WTC11 (cell line): ENCODE measurements at regions not wholly inside any gene's neighbourhood (a gene's known extent, or its start where the extent isn't known, plus 50 kb on each side); places are given as distances from the start of the nearest gene placed in this dataset.
"Not testable (repeated sequence)": the region's sequence is repeated elsewhere in the genome, so short reads cannot be mapped to it uniquely, and the experiment has no call there.

Experiments used
- ATAC-seq: fragments of 200-7000 bp; cut with Tn5 transposase; 2 replicates; pipeline ENCODE4 v1.10.0; 2021; ENCODE audit warnings: mild to moderate bottlenecking, moderate library complexity
- CTCF ChIA-PET: fragments of 300-600 bp; sonication (Branson Sonifier 250); formaldehyde crosslinking; loops from one replicate; lab custom pipeline; 2021; ENCODE audit warnings: antibody characterized with exemption; lab: Charles Lee
- POLR2A ChIA-PET: fragments of 350-600 bp; sonication (Branson Sonifier 250); formaldehyde crosslinking; loops from one replicate; lab custom pipeline; 2021; ENCODE audit warnings: antibody characterized with exemption; lab: Charles Lee
- DNase-seq: peaks from one replicate; pipeline ENCODE4 v3.0.0; 2021; ENCODE audit warnings: low spot score
- H3K27ac Mint-ChIP-seq: 2 replicates; pipeline ENCODE4 v1.8.0; 2021; ENCODE audit warnings: mixed read lengths
- H3K27me3 Mint-ChIP-seq: 2 replicates; pipeline ENCODE4 v1.8.0; 2021; ENCODE audit warnings: low read depth, mild to moderate bottlenecking, moderate library complexity, mixed read lengths
- H3K36me3 Mint-ChIP-seq: 2 replicates; pipeline ENCODE4 v1.8.0; 2021; ENCODE audit warnings: mixed read lengths
- H3K4me1 Mint-ChIP-seq: 2 replicates; pipeline ENCODE4 v1.8.0; 2022; ENCODE audit warnings: mixed read lengths
- H3K4me3 Mint-ChIP-seq: 2 replicates; pipeline ENCODE4 v1.8.0; 2021; ENCODE audit warnings: mild to moderate bottlenecking, moderate library complexity, mixed read lengths
- H3K9me3 Mint-ChIP-seq: 2 replicates; pipeline ENCODE4 v1.8.0; 2021; ENCODE audit warnings: mixed read lengths
- CREM ChIP-seq: sonication (generic); formaldehyde crosslinking; IDR thresholded peaks from 2 replicates; pipeline ENCODE4 v1.8.1; 2022; ENCODE audit warnings: mild to moderate bottlenecking, missing genetic modification reagents, moderate library complexity
- FOXP1 ChIP-seq: sonication (generic); formaldehyde crosslinking; IDR thresholded peaks from 2 replicates; pipeline ENCODE4 v1.8.0; 2022; ENCODE audit warnings: missing genetic modification reagents, mild to moderate bottlenecking, moderate library complexity, borderline replicate concordance
- GABPB1 ChIP-seq: sonication (generic); formaldehyde crosslinking; IDR thresholded peaks from 2 replicates; pipeline ENCODE4 v1.8.1; 2023; ENCODE audit warnings: mild to moderate bottlenecking, missing genetic modification reagents
- JUN ChIP-seq: sonication (generic); formaldehyde crosslinking; IDR thresholded peaks from 2 replicates; pipeline ENCODE4 v1.8.0; 2023; ENCODE audit warnings: mild to moderate bottlenecking, missing genetic modification reagents
- MYBL2 ChIP-seq: sonication (generic); formaldehyde crosslinking; IDR thresholded peaks from 2 replicates; pipeline ENCODE4 v1.8.1; 2023; ENCODE audit warnings: mild to moderate bottlenecking, moderate library complexity, missing genetic modification reagents
- RORB ChIP-seq: fragments of 250-450 bp; sonication (Bioruptor Pico); IDR thresholded peaks from 2 replicates; pipeline ENCODE4 v1.9.0; 2021; ENCODE audit warnings: mild to moderate bottlenecking
- SMAD4 ChIP-seq: sonication (generic); formaldehyde crosslinking; IDR thresholded peaks from 2 replicates; pipeline ENCODE4 v1.8.0; 2022; ENCODE audit warnings: mild to moderate bottlenecking, missing genetic modification reagents
- TEAD4 ChIP-seq: sonication (generic); formaldehyde crosslinking; IDR thresholded peaks from 2 replicates; pipeline ENCODE4 v1.8.0; 2022; ENCODE audit warnings: mild to moderate bottlenecking, missing genetic modification reagents
- TP53 ChIP-seq: sonication (generic); formaldehyde crosslinking; IDR thresholded peaks from 2 replicates; pipeline ENCODE4 v1.8.1; 2023; ENCODE audit warnings: mild to moderate bottlenecking, missing genetic modification reagents
- ZNF121 ChIP-seq: sonication (generic); formaldehyde crosslinking; IDR thresholded peaks from 2 replicates; pipeline ENCODE4 v1.8.0; 2023; ENCODE audit warnings: missing genetic modification reagents
- ZNF138 ChIP-seq: sonication (generic); formaldehyde crosslinking; conservative IDR thresholded peaks from 2 replicates; pipeline ENCODE4 v1.8.1; 2022; ENCODE audit warnings: mild to moderate bottlenecking, moderate library complexity, missing genetic modification reagents
- ZNF219 ChIP-seq: sonication (generic); formaldehyde crosslinking; IDR thresholded peaks from 2 replicates; pipeline ENCODE4 v1.8.0; 2023; ENCODE audit warnings: missing genetic modification reagents, mild to moderate bottlenecking, borderline replicate concordance
- ZNF263 ChIP-seq: sonication (generic); formaldehyde crosslinking; IDR thresholded peaks from 2 replicates; pipeline ENCODE4 v1.8.1; 2022; ENCODE audit warnings: low read depth, mild to moderate bottlenecking, moderate library complexity, missing genetic modification reagents
- ZNF317 ChIP-seq: sonication (generic); formaldehyde crosslinking; IDR thresholded peaks from 2 replicates; pipeline ENCODE4 v1.8.1; 2023; ENCODE audit warnings: low read depth, mild to moderate bottlenecking, moderate library complexity, missing genetic modification reagents, borderline replicate concordance
- ZNF416 ChIP-seq: fragments of 250-450 bp; sonication (Bioruptor Pico); IDR thresholded peaks from 2 replicates; pipeline ENCODE4 v1.9.0; 2021; ENCODE audit warnings: mild to moderate bottlenecking, inconsistent platforms
- ZNF671 ChIP-seq: fragments of 250-450 bp; sonication (Bioruptor Pico); IDR thresholded peaks from 2 replicates; pipeline ENCODE4 v1.8.0; 2021; ENCODE audit warnings: mild to moderate bottlenecking
- TF ChIP-seq, protein P1 (sequence below): sonication (generic); formaldehyde crosslinking; IDR thresholded peaks from 2 replicates; pipeline ENCODE4 v1.8.1; 2022; ENCODE audit warnings: low read depth, missing genetic modification reagents, borderline replicate concordance
- TF ChIP-seq, protein P2 (sequence below): sonication (generic); formaldehyde crosslinking; IDR thresholded peaks from 2 replicates; pipeline ENCODE4 v1.8.0; 2022; ENCODE audit warnings: mild to moderate bottlenecking, missing genetic modification reagents
- TF ChIP-seq, protein P3 (sequence below): sonication (generic); formaldehyde crosslinking; IDR thresholded peaks from 2 replicates; pipeline ENCODE4 v1.8.1; 2023; ENCODE audit warnings: mild to moderate bottlenecking, missing genetic modification reagents, moderate library complexity
- TF ChIP-seq, protein P4 (sequence below): fragments of 250-450 bp; sonication (Bioruptor Pico); IDR thresholded peaks from 2 replicates; pipeline ENCODE4 v1.9.0; 2021; ENCODE audit warnings: mild to moderate bottlenecking
- TF ChIP-seq, protein P5 (sequence below): sonication (generic); formaldehyde crosslinking; IDR thresholded peaks from 2 replicates; pipeline ENCODE4 v1.8.1; 2022; ENCODE audit warnings: mild to moderate bottlenecking, missing genetic modification reagents, moderate library complexity, borderline replicate concordance
- TF ChIP-seq, protein P6 (sequence below): fragments of 250-450 bp; sonication (Bioruptor Pico); IDR thresholded peaks from 2 replicates; pipeline ENCODE4 v2.1.2; 2022; ENCODE audit warnings: mild to moderate bottlenecking, moderate library complexity
- TF ChIP-seq, protein P7 (sequence below): sonication (generic); formaldehyde crosslinking; IDR thresholded peaks from 2 replicates; pipeline ENCODE4 v1.8.1; 2023; ENCODE audit warnings: mild to moderate bottlenecking, missing genetic modification reagents, borderline replicate concordance

DNA sequence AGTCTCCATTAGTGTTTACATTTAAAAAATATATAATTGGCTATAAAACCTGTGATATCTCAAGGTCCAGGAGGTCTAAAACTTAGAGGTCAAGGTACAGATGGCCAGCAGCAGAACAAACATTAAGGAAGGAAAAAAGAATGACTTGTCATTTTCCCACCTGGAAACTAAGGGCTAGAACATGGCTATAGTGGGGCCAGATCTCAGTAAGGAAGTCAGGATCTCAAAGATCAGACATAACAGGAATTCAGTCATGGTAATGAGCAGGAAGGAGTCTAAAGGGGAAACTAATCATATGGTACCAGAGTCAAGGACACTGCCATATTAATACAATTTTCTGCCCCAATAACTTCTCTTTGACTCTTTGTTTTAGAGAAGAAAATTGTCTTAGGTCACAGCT lies 1018.8 kb downstream of the PLA2G4A start (continued):
- TF ChIP-seq, protein P1, sequence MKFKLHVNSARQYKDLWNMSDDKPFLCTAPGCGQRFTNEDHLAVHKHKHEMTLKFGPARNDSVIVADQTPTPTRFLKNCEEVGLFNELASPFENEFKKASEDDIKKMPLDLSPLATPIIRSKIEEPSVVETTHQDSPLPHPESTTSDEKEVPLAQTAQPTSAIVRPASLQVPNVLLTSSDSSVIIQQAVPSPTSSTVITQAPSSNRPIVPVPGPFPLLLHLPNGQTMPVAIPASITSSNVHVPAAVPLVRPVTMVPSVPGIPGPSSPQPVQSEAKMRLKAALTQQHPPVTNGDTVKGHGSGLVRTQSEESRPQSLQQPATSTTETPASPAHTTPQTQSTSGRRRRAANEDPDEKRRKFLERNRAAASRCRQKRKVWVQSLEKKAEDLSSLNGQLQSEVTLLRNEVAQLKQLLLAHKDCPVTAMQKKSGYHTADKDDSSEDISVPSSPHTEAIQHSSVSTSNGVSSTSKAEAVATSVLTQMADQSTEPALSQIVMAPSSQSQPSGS = no peak
- TF ChIP-seq MYBL2 (CRISPR knock-in tag) (no peak), SMAD4 (CRISPR knock-in tag) (no peak), RORB (CRISPR knock-in tag) (no peak), ZNF263 (CRISPR knock-in tag) (no peak), TP53 (no peak)
- TF ChIP-seq, protein P2, sequence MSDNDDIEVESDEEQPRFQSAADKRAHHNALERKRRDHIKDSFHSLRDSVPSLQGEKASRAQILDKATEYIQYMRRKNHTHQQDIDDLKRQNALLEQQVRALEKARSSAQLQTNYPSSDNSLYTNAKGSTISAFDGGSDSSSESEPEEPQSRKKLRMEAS = no peak

DNA sequence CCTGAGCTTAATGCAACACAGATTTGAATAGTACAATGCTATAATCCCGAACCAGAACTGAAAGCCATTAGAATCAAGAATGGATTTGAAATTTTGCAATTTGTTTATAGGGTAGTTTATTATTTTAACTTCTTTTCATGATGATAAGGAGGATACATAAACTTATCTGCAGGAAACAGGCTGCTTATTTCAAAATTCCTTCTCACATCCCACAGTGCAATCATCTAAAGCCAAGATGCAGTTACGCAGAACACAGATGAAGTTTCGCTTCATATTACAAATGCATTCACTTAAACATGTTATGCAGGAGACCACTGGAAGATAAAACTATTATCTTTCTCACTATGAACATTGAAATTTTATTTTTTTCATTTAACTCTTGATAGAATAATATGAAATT lies 1019.6 kb downstream of the PLA2G4A start:
- H3K4me1 Mint-ChIP-seq = no peaks in the 10 kb centered on the region
- H3K4me3 Mint-ChIP-seq = no peak overlapping the region
- CTCF ChIA-PET = no interaction called here
- ATAC-seq (no peak), DNase-seq (no peak)
- no peak overlapping the region for H3K27ac Mint-ChIP-seq
- no peaks in the 10 kb centered on the region for H3K27me3 Mint-ChIP-seq
- peaks cover 9% of the 10 kb centered on the region for H3K36me3 Mint-ChIP-seq
- peaks cover 32% of the 10 kb centered on the region for H3K9me3 Mint-ChIP-seq
- TF ChIP-seq, protein P3, sequence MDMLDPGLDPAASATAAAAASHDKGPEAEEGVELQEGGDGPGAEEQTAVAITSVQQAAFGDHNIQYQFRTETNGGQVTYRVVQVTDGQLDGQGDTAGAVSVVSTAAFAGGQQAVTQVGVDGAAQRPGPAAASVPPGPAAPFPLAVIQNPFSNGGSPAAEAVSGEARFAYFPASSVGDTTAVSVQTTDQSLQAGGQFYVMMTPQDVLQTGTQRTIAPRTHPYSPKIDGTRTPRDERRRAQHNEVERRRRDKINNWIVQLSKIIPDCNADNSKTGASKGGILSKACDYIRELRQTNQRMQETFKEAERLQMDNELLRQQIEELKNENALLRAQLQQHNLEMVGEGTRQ = no peak
- no peak for TF ChIP-seq JUN (CRISPR knock-in tag)
- TF ChIP-seq ZNF138 (CRISPR knock-in tag) = no peak
- POLR2A ChIA-PET = no interaction called here

DNA sequence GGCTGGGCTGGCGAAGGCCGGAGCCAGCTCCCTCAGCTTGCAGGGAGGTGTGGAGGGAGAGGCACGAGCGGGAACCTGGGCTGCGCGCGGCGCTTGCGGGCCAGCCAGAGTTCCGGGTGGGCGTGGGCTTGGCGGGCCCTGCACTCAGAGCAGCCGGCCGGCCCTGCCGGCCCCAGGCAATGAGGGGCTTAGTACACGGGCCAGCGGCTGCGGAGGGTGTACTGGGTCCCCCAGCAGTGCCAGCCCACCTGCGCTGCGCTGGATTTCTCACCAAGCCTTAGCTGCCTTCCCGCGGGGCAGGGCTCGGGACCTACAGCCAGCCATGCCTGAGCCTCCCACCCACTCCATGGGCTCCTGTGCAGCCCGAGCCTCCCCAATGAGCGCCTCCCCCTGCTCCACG lies 1021.4 kb downstream of the PLA2G4A start:
- POLR2A ChIA-PET, ATAC-seq, H3K36me3 Mint-ChIP-seq: not testable (repeated sequence)

DNA sequence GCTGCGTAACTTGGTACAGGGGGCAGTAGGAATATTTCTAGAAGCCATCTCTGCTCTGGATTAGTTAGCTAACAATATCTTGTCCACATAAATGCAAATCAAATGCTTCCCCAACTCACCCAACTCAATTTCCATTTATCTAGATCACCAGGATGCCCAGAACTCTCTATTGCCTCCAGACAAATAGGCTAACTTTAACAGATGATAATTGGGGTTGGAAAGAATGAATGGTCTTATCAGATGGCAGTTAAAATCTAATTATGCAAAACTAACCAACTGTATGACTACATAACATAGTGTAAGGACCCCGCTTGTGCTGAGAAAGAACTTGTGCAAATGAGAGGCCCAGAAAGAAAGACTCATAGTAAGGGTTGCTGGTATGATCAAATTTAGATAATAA lies 1024.8 kb downstream of the PLA2G4A start:
- Mint-ChIP-seq H3K36me3 (peaks cover 6% of the 10 kb centered on the region), H3K27ac (no peak overlapping the region), H3K4me1 (peaks cover 4% of the 10 kb centered on the region), H3K27me3 (no peaks in the 10 kb centered on the region), H3K4me3 (no peak overlapping the region), H3K9me3 (peaks cover 23% of the 10 kb centered on the region)
- no peak for DNase-seq
- ChIA-PET POLR2A (interaction anchor here (0.7 kb wide), 1 partner anchor 372 kb away, joined by 3 read pairs; no protein-coding TSS in a partner anchor), CTCF (no interaction called here)
- no peak for ATAC-seq
- TF ChIP-seq ZNF121 (CRISPR knock-in tag) (no peak), MYBL2 (CRISPR knock-in tag) (no peak), CREM (no peak), ZNF219 (CRISPR knock-in tag) (no peak), ZNF671 (CRISPR knock-in tag) (no peak), GABPB1 (CRISPR knock-in tag) (no peak), ZNF317 (CRISPR knock-in tag) (no peak), JUN (CRISPR knock-in tag) (no peak), FOXP1 (CRISPR knock-in tag) (no peak), ZNF416 (CRISPR knock-in tag) (no peak), TEAD4 (no peak), ZNF263 (CRISPR knock-in tag) (no peak)
- TF ChIP-seq, protein P4, sequence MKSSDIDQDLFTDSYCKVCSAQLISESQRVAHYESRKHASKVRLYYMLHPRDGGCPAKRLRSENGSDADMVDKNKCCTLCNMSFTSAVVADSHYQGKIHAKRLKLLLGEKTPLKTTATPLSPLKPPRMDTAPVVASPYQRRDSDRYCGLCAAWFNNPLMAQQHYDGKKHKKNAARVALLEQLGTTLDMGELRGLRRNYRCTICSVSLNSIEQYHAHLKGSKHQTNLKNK = no peak
- TF ChIP-seq, protein P5, sequence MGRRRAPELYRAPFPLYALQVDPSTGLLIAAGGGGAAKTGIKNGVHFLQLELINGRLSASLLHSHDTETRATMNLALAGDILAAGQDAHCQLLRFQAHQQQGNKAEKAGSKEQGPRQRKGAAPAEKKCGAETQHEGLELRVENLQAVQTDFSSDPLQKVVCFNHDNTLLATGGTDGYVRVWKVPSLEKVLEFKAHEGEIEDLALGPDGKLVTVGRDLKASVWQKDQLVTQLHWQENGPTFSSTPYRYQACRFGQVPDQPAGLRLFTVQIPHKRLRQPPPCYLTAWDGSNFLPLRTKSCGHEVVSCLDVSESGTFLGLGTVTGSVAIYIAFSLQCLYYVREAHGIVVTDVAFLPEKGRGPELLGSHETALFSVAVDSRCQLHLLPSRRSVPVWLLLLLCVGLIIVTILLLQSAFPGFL (CRISPR knock-in tag) = no peak
- TF ChIP-seq, protein P6, sequence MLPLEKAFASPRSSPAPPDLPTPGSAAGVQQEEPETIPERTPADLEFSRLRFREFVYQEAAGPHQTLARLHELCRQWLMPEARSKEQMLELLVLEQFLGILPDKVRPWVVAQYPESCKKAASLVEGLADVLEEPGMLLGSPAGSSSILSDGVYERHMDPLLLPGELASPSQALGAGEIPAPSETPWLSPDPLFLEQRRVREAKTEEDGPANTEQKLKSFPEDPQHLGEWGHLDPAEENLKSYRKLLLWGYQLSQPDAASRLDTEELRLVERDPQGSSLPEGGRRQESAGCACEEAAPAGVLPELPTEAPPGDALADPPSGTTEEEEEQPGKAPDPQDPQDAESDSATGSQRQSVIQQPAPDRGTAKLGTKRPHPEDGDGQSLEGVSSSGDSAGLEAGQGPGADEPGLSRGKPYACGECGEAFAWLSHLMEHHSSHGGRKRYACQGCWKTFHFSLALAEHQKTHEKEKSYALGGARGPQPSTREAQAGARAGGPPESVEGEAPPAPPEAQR = no peak
- TF ChIP-seq, protein P7, sequence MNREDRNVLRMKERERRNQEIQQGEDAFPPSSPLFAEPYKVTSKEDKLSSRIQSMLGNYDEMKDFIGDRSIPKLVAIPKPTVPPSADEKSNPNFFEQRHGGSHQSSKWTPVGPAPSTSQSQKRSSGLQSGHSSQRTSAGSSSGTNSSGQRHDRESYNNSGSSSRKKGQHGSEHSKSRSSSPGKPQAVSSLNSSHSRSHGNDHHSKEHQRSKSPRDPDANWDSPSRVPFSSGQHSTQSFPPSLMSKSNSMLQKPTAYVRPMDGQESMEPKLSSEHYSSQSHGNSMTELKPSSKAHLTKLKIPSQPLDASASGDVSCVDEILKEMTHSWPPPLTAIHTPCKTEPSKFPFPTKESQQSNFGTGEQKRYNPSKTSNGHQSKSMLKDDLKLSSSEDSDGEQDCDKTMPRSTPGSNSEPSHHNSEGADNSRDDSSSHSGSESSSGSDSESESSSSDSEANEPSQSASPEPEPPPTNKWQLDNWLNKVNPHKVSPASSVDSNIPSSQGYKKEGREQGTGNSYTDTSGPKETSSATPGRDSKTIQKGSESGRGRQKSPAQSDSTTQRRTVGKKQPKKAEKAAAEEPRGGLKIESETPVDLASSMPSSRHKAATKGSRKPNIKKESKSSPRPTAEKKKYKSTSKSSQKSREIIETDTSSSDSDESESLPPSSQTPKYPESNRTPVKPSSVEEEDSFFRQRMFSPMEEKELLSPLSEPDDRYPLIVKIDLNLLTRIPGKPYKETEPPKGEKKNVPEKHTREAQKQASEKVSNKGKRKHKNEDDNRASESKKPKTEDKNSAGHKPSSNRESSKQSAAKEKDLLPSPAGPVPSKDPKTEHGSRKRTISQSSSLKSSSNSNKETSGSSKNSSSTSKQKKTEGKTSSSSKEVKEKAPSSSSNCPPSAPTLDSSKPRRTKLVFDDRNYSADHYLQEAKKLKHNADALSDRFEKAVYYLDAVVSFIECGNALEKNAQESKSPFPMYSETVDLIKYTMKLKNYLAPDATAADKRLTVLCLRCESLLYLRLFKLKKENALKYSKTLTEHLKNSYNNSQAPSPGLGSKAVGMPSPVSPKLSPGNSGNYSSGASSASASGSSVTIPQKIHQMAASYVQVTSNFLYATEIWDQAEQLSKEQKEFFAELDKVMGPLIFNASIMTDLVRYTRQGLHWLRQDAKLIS (CRISPR knock-in tag) = no peak

More for the DNA sequence above, 1021.4 kb downstream of the PLA2G4A start:
- H3K27me3 Mint-ChIP-seq, H3K4me1 Mint-ChIP-seq, CTCF ChIA-PET, DNase-seq, H3K4me3 Mint-ChIP-seq, H3K27ac Mint-ChIP-seq: not testable (repeated sequence)
- H3K9me3 Mint-ChIP-seq = peaks cover 20% of the 10 kb centered on the region
